Thyroid gland (tissue), 4 donors: ENCODE measurements at regions not wholly inside any gene's neighbourhood (a gene's known extent, or its start where the extent isn't known, plus 50 kb on each side); places are given as distances from the start of the nearest gene placed in this dataset.

Experiments
- DNase-seq, 2 donors: peaks; one replicate each; pipeline ENCODE4 v3.0.0-alpha.2; 2019
- H3K27ac ChIP-seq, 3 donors: fragments of 200-600 bp; sonication (generic); 1 replicate in 2 of 3; 2 replicates in 1 of 3; pipeline ENCODE4 v1.5.1; 2016 to 2019; ENCODE audit warnings: mild to moderate bottlenecking in 1 of 3, moderate library complexity in 1 of 3
- H3K27me3 ChIP-seq: fragments of 200-600 bp; sonication (generic); one replicate; pipeline ENCODE4 v1.5.1; 2019
- H3K36me3 ChIP-seq, 2 donors: fragments of 200-600 bp; sonication (generic); one replicate each; pipeline ENCODE4 v1.5.1; 2016 to 2019
- H3K4me1 ChIP-seq, 2 donors: fragments of 200-600 bp; sonication (generic); one replicate each; pipeline ENCODE4 v1.5.1; 2017 to 2019
- H3K4me3 ChIP-seq, 3 donors: fragments of 200-600 bp; sonication (generic); replicated peaks in 1 of 3; 1 replicate in 2 of 3; 2 replicates in 1 of 3; pipeline ENCODE4 v1.5.1; 2016; ENCODE audit warnings: mild to moderate bottlenecking in 1 of 3
- H3K9me3 ChIP-seq: fragments of 200-600 bp; sonication (generic); one replicate; pipeline ENCODE4 v1.5.1; 2017
- CTCF ChIP-seq, 6 experiments: fragments of 200-600 bp in 3 of 6; fragments of 450-650 bp in 3 of 6; sonication (generic) in 3 of 6; IDR thresholded peaks; one replicate each; pipeline ENCODE4 v1.5.1; 2016 to 2019; ENCODE audit warnings: antibody characterized with exemption in 6 of 6, mild to moderate bottlenecking in 2 of 6, inconsistent platforms in 1 of 6, moderate library complexity in 1 of 6
- POLR2A ChIP-seq, 2 donors: fragments of 450-650 bp; IDR thresholded peaks; one replicate each; pipeline ENCODE4 v1.6.1; 2017; ENCODE audit warnings: antibody characterized with exemption in 2 of 2, mild to moderate bottlenecking in 2 of 2, moderate library complexity in 1 of 2
- WGBS, 2 donors: methylation state at CpG; one replicate each; pipeline ENCODE4 v1.1.5; 2017; 5-methylcytosine and 5-hydroxymethylcytosine counted together
- intact Hi-C: fragments of 100-400 bp; cut with DNase I; formaldehyde crosslinking; loops from one replicate; pipeline ENCODE4 v1.15.1; 2023

GRCh38 chr2:77831898-77832297 lies 309.7 kb upstream of the LRRTM4 start:
- no peak overlapping the region for H3K4me3 ChIP-seq
- no peaks in the 10 kb centered on the region for H3K36me3 ChIP-seq
- intact Hi-C loops: no loop called here
- TF ChIP-seq CTCF (IDR thresholded peaks at IDR 0.05) (no peak), POLR2A (IDR thresholded peaks at IDR 0.05) (no peak)
- WGBS, 2 donors: 0 to 82% methylated on average over 1 of the region's 1 CpG
- H3K9me3 ChIP-seq: no peaks in the 10 kb centered on the region
- no peaks in the 10 kb centered on the region for H3K27me3 ChIP-seq
- no peak overlapping the region for H3K27ac ChIP-seq
- DNase-seq: no peak
- no peaks in the 10 kb centered on the region for H3K4me1 ChIP-seq

- Histone ChIP-seq H3K4me1 (no peaks in the 10 kb centered on the region), H3K27ac (no peak overlapping the region), H3K9me3 (no peaks in the 10 kb centered on the region), H3K36me3 (no peaks in the 10 kb centered on the region), H3K4me3 (no peak overlapping the region), H3K27me3 (no peaks in the 10 kb centered on the region)
- 81 to 88% methylated on average over 3 of the region's 3 CpGs for WGBS, 2 donors
- intact Hi-C loops: no loop called here
- TF ChIP-seq CTCF (IDR thresholded peaks at IDR 0.05) (no peak), POLR2A (IDR thresholded peaks at IDR 0.05) (no peak)
- DNase-seq: no peak
Observed at GRCh38 chr2:77834360-77835002, 312.3 kb upstream of the LRRTM4 start.

GRCh38 chr2:77838441-77838840 lies 316.3 kb upstream of the LRRTM4 start:
- no peak for DNase-seq
- TF ChIP-seq POLR2A (IDR thresholded peaks at IDR 0.05) (no peak), CTCF (IDR thresholded peaks at IDR 0.05) (no peak)

GRCh38 chr2:77839102-77839501 lies 316.9 kb upstream of the LRRTM4 start:
- Histone ChIP-seq H3K36me3 (no peaks in the 10 kb centered on the region), H3K4me1 (no peaks in the 10 kb centered on the region), H3K27me3 (no peaks in the 10 kb centered on the region), H3K9me3 (no peaks in the 10 kb centered on the region), H3K4me3 (no peak overlapping the region), H3K27ac (no peak overlapping the region)
- intact Hi-C loops: no loop called here
- DNase-seq: no peak
- TF ChIP-seq CTCF (IDR thresholded peaks at IDR 0.05) (no peak), POLR2A (IDR thresholded peaks at IDR 0.05) (no peak)

More at GRCh38 chr2:77838441-77838840, 316.3 kb upstream of the LRRTM4 start:
- H3K27me3 ChIP-seq: no peaks in the 10 kb centered on the region
- no peaks in the 10 kb centered on the region for H3K4me1 ChIP-seq
- no peak overlapping the region for H3K4me3 ChIP-seq
- H3K36me3 ChIP-seq: no peaks in the 10 kb centered on the region
- no peaks in the 10 kb centered on the region for H3K9me3 ChIP-seq
- no peak overlapping the region for H3K27ac ChIP-seq
- intact Hi-C loops: no loop called here

- no peaks in the 10 kb centered on the region for H3K36me3 ChIP-seq
- H3K4me1 ChIP-seq: no peaks in the 10 kb centered on the region
- H3K27me3 ChIP-seq: no peaks in the 10 kb centered on the region
- no peak for DNase-seq
- intact Hi-C loops: no loop called here
- H3K4me3 ChIP-seq: no peak overlapping the region
- no peak overlapping the region for H3K27ac ChIP-seq
- TF ChIP-seq CTCF (IDR thresholded peaks at IDR 0.05) (no peak), POLR2A (IDR thresholded peaks at IDR 0.05) (no peak)
- no peaks in the 10 kb centered on the region for H3K9me3 ChIP-seq
Observed at GRCh38 chr2:77862120-77862519, 339.9 kb upstream of the LRRTM4 start.
